Subcutaneous abdominal adipose tissue (tissue), 5 donors: ENCODE measurements at regions not wholly inside any gene's neighbourhood (a gene's known extent, or its start where the extent isn't known, plus 50 kb on each side); places are given as distances from the start of the nearest gene placed in this dataset.

ENCODE experiments used
- H3K27ac ChIP-seq: one replicate; pipeline ENCODE4 v1.7.0; 2013; ENCODE audit warnings: low read depth, mild to moderate bottlenecking, inconsistent platforms, low read length, moderate library complexity
- H3K27me3 ChIP-seq, 5 donors: one replicate each; pipeline ENCODE4 v1.7.0; 2013; ENCODE audit warnings: low read length in 5 of 5, inconsistent platforms in 1 of 5; ENCODE audit not compliant: control insufficient read depth in 5 of 5, insufficient read depth in 4 of 5
- H3K36me3 ChIP-seq, 5 donors: one replicate each; pipeline ENCODE4 v1.7.0; 2013; ENCODE audit warnings: low read length in 5 of 5; ENCODE audit not compliant: control insufficient read depth in 5 of 5, insufficient read depth in 5 of 5
- H3K4me1 ChIP-seq, 5 donors: one replicate each; pipeline ENCODE4 v1.7.0; 2013; ENCODE audit warnings: low read length in 5 of 5, mild to moderate bottlenecking in 3 of 5, moderate library complexity in 1 of 5; ENCODE audit not compliant: control insufficient read depth in 5 of 5, insufficient read depth in 5 of 5
- H3K4me3 ChIP-seq, 5 donors: one replicate each; pipeline ENCODE4 v1.7.0; 2013; ENCODE audit warnings: low read length in 5 of 5, low read depth in 1 of 5
- H3K9ac ChIP-seq, 5 donors: one replicate each; pipeline ENCODE4 v1.7.0; 2013; ENCODE audit warnings: low read length in 5 of 5, mild to moderate bottlenecking in 4 of 5, moderate library complexity in 3 of 5
- H3K9me3 ChIP-seq, 5 donors: one replicate each; pipeline ENCODE4 v1.7.0; 2013; ENCODE audit warnings: low read length in 5 of 5; ENCODE audit not compliant: control insufficient read depth in 5 of 5
- donor health status: healthy.
- donor health status: healthy.
- donor health status: healthy.
- donor health status: healthy.
- donor health status: healthy.

GRCh38 chr9:80797831-80798688, 891.3 kb downstream of the TLE1 start:
- Histone ChIP-seq H3K4me1 (peaks cover 0 to 9% (median 3%) of the 10 kb centered on the region in 5 donors), H3K4me3 (no peak overlapping the region), H3K9me3 (peaks cover 0 to 8% (median 3%) of the 10 kb centered on the region in 5 donors), H3K27me3 (no peaks in the 10 kb centered on the region), H3K9ac (no peak overlapping the region), H3K27ac (no peak overlapping the region), H3K36me3 (no peaks in the 10 kb centered on the region)

DNA sequence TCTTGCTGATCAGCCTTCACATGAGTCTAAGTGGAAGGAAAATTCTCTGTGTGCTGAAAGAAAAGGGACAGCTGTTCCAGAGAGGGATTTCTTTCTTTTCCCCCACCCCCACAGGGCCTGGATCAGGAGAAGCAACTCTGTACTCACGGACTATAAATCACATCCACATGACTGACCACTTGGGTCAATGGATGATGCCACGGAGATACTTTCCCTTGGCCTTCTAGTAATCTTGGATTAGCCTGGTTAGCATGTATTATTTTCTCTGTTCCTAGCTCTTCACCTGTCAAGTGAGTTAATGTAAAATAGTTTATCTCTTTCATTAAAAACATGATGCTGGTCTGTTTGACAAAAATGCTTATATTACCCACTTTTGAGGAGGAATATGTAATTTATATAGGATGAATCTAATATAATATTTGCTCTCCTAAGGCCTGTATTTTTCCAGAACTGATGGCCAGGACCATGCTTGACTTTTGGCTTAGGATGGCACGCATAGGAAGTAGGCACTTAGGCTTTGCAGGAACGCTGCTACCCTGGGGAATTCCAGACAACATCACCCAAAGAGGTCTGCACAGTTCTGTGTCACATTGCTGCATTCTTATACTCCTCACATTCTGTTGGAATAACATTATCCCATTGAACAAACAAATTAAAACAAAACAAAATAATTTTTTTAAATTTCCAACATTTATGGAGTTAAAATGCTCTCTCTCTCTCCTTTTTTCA, 892.1 kb downstream of the TLE1 start:
- H3K27me3 ChIP-seq: no peaks in the 10 kb centered on the region
- no peak overlapping the region for H3K4me3 ChIP-seq
- no peaks in the 10 kb centered on the region for H3K36me3 ChIP-seq
- H3K27ac ChIP-seq: no peak overlapping the region
- no peak overlapping the region for H3K9ac ChIP-seq
- peaks cover 0 to 9% (median 3%) of the 10 kb centered on the region in 5 donors for H3K4me1 ChIP-seq
- peaks cover 0 to 8% (median 3%) of the 10 kb centered on the region in 5 donors for H3K9me3 ChIP-seq

- no peaks in the 10 kb centered on the region for H3K36me3 ChIP-seq
- H3K4me1 ChIP-seq: peaks cover 0 to 9% (median 3%) of the 10 kb centered on the region in 5 donors
- H3K4me3 ChIP-seq: no peak overlapping the region
- no peaks in the 10 kb centered on the region for H3K27me3 ChIP-seq
- H3K27ac ChIP-seq: no peak overlapping the region
- peaks cover 0 to 8% (median 3%) of the 10 kb centered on the region in 5 donors for H3K9me3 ChIP-seq
- no peak overlapping the region for H3K9ac ChIP-seq
Observed at GRCh38 chr9:80796632-80797031, 892.7 kb downstream of the TLE1 start.

GRCh38 chr9:80794197-80794596, 895.1 kb downstream of the TLE1 start:
- Histone ChIP-seq H3K9ac (no peak overlapping the region), H3K27ac (no peak overlapping the region), H3K4me1 (peaks cover 0 to 9% (median 3%) of the 10 kb centered on the region in 5 donors), H3K9me3 (no peaks in the 10 kb centered on the region), H3K36me3 (no peaks in the 10 kb centered on the region), H3K4me3 (no peak overlapping the region), H3K27me3 (no peaks in the 10 kb centered on the region)

GRCh38 chr9:80793706-80794105, 895.6 kb downstream of the TLE1 start:
- Histone ChIP-seq H3K27ac (no peak overlapping the region), H3K4me1 (peaks cover 0 to 9% (median 3%) of the 10 kb centered on the region in 5 donors), H3K4me3 (no peak overlapping the region), H3K36me3 (no peaks in the 10 kb centered on the region), H3K9ac (no peak overlapping the region), H3K9me3 (no peaks in the 10 kb centered on the region), H3K27me3 (no peaks in the 10 kb centered on the region)

GRCh38 chr9:80792726-80793125, 896.6 kb downstream of the TLE1 start:
- Histone ChIP-seq H3K27ac (no peak overlapping the region), H3K36me3 (no peaks in the 10 kb centered on the region), H3K9me3 (no peaks in the 10 kb centered on the region), H3K4me3 (no peak overlapping the region), H3K9ac (no peak overlapping the region), H3K4me1 (peaks cover 0 to 4% (median under 1%) of the 10 kb centered on the region in 5 donors), H3K27me3 (no peaks in the 10 kb centered on the region)

GRCh38 chr9:80791836-80792235, 897.5 kb downstream of the TLE1 start:
- Histone ChIP-seq H3K4me3 (no peak overlapping the region), H3K27me3 (no peaks in the 10 kb centered on the region), H3K36me3 (no peaks in the 10 kb centered on the region), H3K9me3 (no peaks in the 10 kb centered on the region), H3K27ac (no peak overlapping the region), H3K9ac (no peak overlapping the region), H3K4me1 (no peaks in the 10 kb centered on the region)

GRCh38 chr9:80790764-80791163, 898.6 kb downstream of the TLE1 start:
- Histone ChIP-seq H3K4me3 (no peak overlapping the region), H3K4me1 (no peaks in the 10 kb centered on the region), H3K9ac (no peak overlapping the region), H3K36me3 (no peaks in the 10 kb centered on the region), H3K9me3 (no peaks in the 10 kb centered on the region), H3K27ac (no peak overlapping the region), H3K27me3 (no peaks in the 10 kb centered on the region)

DNA sequence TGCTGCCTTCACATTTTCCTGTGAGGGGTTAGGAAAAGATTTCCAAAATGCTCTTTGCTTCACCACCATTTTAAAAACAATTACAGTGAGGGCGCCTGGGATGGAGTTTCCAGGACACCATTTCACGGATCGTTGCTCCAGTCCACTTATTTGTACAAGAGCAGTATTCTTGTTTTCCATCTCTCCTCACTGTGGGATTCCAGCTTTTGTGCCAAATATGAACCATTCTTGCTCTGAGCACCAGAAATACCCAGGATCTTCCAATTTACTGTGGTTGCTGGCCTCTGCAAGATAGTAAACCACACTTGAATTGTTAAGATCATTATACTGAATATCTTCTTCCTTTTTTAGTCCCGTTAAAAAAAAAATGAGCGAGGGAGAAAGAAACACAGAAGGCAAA, 899.5 kb downstream of the TLE1 start:
- Histone ChIP-seq H3K27ac (no peak overlapping the region), H3K4me1 (no peaks in the 10 kb centered on the region), H3K9ac (no peak overlapping the region), H3K36me3 (no peaks in the 10 kb centered on the region), H3K4me3 (no peak overlapping the region), H3K27me3 (no peaks in the 10 kb centered on the region), H3K9me3 (no peaks in the 10 kb centered on the region)

DNA sequence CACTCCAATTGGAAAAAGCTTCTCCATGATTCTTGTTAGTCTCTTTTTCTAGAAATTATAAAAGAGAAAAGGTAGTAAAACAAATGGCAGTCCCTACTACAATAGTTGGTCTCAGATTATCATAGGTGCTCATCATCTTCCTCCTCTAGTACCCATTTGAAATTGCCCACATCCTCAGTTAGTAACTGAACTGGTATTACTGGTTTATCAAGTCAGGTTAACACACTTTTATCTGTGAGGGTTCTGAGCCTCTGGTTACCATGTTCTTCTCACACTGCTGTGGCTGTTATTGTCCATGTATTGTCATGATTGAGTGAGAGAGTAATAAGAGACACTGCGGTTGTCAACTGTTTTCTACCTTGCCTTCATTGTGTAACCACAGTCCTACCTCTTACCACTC, 901.7 kb downstream of the TLE1 start:
- H3K36me3 ChIP-seq: no peaks in the 10 kb centered on the region
- H3K9ac ChIP-seq: no peak overlapping the region
- no peaks in the 10 kb centered on the region for H3K9me3 ChIP-seq
- no peak overlapping the region for H3K4me3 ChIP-seq
- H3K27me3 ChIP-seq: no peaks in the 10 kb centered on the region
- no peak overlapping the region for H3K27ac ChIP-seq
- no peaks in the 10 kb centered on the region for H3K4me1 ChIP-seq
